HPDE6-E6E7 (cell line): ENCODE measurements at regions not wholly inside any gene's neighbourhood (a gene's known extent, or its start where the extent isn't known, plus 50 kb on each side); places are given as distances from the start of the nearest gene placed in this dataset.

Source experiments
- DNase-seq: peaks from one replicate; pipeline ENCODE4 v3.0.0; 2011; ENCODE audit warnings: missing footprints; ENCODE audit errors: extremely low spot score

DNA sequence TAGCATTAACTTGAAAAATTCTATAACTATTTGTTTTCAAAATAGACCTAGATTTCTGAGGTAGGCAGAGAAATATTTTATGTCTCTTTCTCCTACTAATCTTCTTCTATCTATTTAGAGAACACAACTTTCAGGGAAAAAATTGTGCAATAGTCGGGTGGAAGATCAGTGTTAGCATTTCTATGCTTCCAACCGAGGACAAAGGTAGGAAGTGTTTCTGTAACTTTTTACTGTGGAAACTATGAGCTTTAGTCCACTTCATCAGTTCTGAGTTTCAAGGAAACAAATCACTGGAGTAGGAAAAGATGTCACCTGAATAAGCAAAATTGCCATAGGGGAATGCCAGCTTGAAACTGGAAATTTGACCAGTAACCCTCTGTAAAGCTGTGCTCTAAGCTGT is 207.7 kb upstream of the CTAGE1 start:
- no peak for DNase-seq

- no peak for DNase-seq
Measured at GRCh38 chr18:22626771-22627170, 209.1 kb upstream of the CTAGE1 start.

GRCh38 chr18:22627506-22627905 is 209.8 kb upstream of the CTAGE1 start:
- no peak for DNase-seq

DNA sequence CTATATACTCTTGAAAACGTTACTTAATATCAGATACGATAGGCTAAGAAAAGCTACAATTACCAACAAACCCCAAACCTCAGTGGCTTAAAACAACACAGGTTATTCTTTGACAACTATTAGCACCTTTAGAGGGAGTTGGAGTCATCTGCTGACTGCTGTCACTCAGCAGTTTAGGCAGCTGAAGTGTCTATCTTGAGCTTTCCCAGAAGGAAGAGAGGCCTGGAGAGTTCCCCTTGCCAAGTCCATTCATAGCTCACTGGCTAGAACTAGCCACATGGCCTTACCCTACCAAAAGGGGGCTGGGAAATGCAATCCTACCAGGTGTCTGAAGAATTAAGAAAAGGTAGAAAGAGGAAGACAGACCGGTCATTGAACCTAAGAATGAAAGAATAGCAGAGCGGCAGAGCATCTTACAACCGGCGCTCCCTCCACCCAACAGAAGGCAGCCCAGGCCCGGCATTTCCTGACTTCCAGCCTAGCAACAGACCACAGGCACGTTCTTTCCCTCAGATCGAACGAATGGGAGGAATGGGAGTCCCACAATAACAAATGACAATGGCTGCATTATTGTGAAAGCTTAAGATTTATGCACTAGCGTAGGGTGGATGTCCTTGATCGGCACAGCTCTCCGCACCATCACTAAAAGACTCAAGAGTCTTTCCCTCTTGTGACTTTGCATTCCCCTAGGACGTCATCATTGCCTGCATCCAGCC is 211.2 kb upstream of the CTAGE1 start:
- no peak for DNase-seq

- DNase-seq = no peak
Measured at GRCh38 chr18:22630980-22631379, 213.3 kb upstream of the CTAGE1 start.

- no peak for DNase-seq
Measured at GRCh38 chr18:22632191-22632590, 214.5 kb upstream of the CTAGE1 start.

DNA sequence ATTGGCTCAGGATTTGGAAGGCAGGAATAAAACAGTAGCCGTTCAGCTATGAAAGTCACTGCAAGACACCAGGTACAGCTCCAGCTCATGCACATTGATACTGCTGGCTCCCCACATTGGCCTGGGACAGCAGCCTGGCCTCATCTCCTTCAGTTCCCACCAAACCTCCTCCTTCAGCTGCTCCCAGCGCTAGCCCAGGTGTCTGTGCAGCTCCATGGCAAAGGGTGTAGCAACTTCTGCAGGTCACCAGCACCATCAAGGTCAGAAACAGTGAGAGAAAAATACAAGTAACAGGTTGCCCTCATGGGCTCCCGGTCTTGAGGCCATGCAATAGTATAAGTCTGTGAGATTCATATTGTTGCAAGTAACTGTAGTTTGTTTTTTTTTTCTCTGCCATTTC is 216.7 kb upstream of the CTAGE1 start:
- DNase-seq = no peak

DNA sequence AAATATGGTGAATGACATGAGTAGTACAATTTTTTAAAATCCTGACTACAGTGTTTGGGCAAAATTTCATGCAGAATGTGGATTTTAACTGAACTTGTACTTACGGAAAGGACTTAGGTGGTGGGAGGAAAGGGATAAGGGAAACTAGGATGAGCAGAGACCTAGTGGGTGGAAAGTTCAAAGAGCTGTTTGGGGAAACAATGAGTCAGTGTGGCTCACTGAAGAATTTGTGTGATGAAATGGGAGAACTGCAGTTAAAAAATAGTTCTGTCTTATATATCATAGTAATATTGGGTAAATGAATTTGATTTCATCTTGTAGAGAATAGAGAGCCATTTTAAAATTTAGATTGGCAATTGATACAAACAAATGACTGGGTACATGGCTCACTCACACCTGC is 220.1 kb upstream of the CTAGE1 start:
- no peak for DNase-seq

- DNase-seq = no peak
Measured at GRCh38 chr18:22639026-22639463, 221.3 kb upstream of the CTAGE1 start.

- DNase-seq = no peak
Measured at GRCh38 chr18:22639561-22639960, 221.8 kb upstream of the CTAGE1 start.

GRCh38 chr18:22640281-22640842 is 222.6 kb upstream of the CTAGE1 start:
- no peak for DNase-seq

DNA sequence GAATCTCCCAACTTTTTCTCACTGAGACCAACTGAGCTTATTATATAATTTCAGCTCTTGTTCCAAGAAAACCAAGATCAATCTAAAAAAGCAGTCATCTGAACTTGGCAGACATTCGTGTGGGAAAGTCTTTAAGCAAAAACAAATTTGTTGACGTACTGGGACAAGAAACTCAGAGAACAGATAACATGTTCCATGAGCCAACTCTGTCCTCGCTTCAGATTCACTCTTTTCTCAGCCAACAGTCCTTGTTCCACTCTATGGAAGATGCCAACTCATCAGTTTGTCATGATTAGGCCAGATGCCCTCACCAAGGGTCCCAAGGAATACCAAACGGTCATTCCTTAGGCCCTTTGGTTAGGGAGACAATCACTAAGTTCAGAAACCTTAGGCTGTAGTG is 224.2 kb upstream of the CTAGE1 start:
- no peak for DNase-seq

DNA sequence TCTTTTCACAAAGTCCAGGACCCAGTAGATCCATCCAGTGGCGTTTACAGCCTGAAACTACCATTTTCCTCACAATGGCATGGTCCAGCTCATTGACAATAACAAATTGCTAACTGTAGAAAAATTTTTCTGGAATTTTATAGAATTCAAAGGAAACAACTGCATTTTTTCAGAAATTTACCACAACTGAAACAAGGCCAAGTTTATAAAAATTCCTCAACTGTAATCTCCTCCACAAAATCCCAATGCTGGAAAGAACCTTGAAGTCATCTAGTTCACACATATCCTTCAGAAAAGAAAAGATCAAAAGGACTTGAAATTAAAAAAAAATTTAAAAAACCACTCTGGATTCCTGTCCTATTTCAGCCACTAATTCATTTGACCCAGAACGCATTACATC is 226.0 kb upstream of the CTAGE1 start:
- DNase-seq = no peak

- DNase-seq = no peak
Measured at GRCh38 chr18:22650247-22650646, 232.5 kb upstream of the CTAGE1 start.

DNA sequence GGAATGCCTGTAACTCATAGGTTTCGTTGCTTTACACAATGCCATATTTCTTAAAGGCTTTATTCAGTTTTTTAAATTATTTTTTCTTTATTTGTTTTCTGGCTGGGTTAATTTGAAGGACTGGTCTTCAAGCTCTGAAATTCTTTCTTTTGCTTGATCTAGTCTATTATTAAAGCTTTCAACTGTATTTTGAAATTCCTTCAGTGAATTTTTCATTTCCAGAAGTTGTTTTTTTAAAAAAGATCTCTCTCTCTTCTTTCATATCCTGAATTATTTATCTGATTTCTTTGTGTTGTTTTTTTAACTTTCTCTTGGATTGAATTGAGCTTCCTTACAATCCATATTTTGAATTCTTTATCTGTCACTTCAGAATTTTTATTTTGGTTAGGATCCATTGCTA is 239.9 kb upstream of the CTAGE1 start:
- DNase-seq = no peak

GRCh38 chr18:22658318-22658717 is 240.6 kb upstream of the CTAGE1 start:
- DNase-seq = no peak

DNA sequence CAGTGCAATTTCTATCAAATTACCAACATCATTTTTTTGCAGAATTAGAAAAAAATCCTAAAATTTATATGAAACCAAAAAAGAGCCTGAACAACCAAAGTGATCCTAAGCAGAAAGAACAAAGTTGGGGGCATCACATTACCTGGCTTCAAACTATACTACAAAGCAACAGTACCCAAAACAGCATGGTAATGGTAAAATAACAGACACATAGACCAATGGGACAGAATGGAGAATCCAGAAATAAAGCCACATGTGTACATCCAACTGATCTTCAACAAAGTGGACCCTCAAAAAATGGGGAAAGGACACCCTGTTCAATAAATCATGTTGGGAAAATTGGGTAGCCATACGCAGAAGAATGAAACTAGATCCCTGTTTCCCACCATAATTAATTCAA is 245.7 kb upstream of the CTAGE1 start:
- DNase-seq = no peak

GRCh38 chr18:22666411-22666940 is 248.8 kb upstream of the CTAGE1 start:
- DNase-seq = no peak

GRCh38 chr18:22667156-22667555 is 249.4 kb upstream of the CTAGE1 start:
- DNase-seq = no peak

DNA sequence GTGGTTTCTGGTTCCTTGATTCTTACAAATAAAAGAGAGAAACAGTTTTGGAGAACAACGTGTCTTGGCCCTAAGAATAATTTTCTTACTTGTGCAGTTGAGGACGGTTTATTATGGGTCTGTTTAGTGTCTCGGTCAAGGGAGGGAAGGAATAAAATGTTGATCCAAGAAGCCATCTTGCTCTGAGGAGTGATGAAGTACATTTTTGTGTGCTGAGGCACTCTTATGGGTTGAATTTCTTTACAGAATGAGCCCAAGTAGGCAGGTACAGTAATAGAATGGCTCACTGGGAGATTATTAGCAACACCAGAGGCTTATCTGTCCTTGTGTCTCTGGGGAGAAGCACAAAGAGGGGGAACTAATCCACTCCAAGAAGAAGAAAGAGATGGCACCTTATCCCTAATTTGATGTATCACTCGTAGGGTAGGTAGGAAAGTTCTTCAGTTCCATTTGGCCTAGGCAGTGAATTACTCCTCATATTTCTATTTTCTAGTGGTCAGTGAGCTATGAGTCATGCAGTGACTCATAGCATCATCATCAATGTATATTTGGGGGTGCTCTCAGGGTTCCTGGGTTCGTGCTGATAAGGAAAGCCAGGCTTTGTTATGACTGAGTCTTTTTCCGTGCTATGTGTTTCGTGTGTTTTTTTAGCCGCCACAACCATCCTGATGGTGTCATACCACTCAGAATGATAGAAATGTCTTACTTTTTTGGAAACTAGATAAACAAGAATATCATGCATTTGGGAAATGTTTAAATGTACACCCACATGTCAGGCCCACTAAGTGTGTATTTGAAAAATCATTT is 250.1 kb upstream of the CTAGE1 start:
- peak; percentile 65 for DNase-seq

- DNase-seq = no peak
Measured at GRCh38 chr18:22668496-22668895, 250.8 kb upstream of the CTAGE1 start.

GRCh38 chr18:22670914-22671313 is 253.2 kb upstream of the CTAGE1 start:
- DNase-seq = no peak
